Activated CD8-positive, alpha-beta memory T cell treated with anti-CD3 and anti-CD28 coated beads, Interleukin-2, amount 10 ng/mL, durations not matched to agents 7 days and 5 days (primary cell): ENCODE measurements at regions not wholly inside any gene's neighbourhood (a gene's known extent, or its start where the extent isn't known, plus 50 kb on each side); places are given as distances from the start of the nearest gene placed in this dataset.

Experiments
- ATAC-seq: fragments of 150-1000 bp; cut with Tn5 transposase; one replicate; pipeline ENCODE4 v1.10.0; 2021; ENCODE audit warnings: moderate library complexity
- CTCF ChIA-PET: fragments of 350-600 bp; sonication (Branson Sonifier 250); formaldehyde crosslinking; loops from one replicate; lab custom pipeline; 2021; ENCODE audit warnings: antibody characterized with exemption; lab: Charles Lee
- DNase-seq: peaks from one replicate; pipeline ENCODE4 v3.0.0-alpha.2; 2020
- H3K27ac Mint-ChIP-seq: one replicate; pipeline ENCODE4 v1.8.0; 2021; ENCODE audit warnings: mild to moderate bottlenecking, mixed read lengths
- H3K27me3 Mint-ChIP-seq: one replicate; pipeline ENCODE4 v1.8.0; 2021; ENCODE audit warnings: mixed read lengths
- H3K36me3 Mint-ChIP-seq: one replicate; pipeline ENCODE4 v1.8.0; 2021; ENCODE audit warnings: mild to moderate bottlenecking, mixed read lengths
- H3K4me1 Mint-ChIP-seq: one replicate; pipeline ENCODE4 v1.8.0; 2021; ENCODE audit warnings: mixed read lengths
- H3K4me3 Mint-ChIP-seq: one replicate; pipeline ENCODE4 v1.8.0; 2021; ENCODE audit warnings: mild to moderate bottlenecking, moderate library complexity, mixed read lengths
- H3K9me3 Mint-ChIP-seq: one replicate; pipeline ENCODE4 v1.8.0; 2022; ENCODE audit warnings: low read depth, mixed read lengths

GRCh38 chr6:98636941-98637340, 197.4 kb upstream of the POU3F2 start:
- Mint-ChIP-seq H3K4me3 (no peak overlapping the region), H3K36me3 (no peaks in the 10 kb centered on the region), H3K4me1 (no peaks in the 10 kb centered on the region), H3K27ac (no peak overlapping the region), H3K27me3 (peaks cover 3% of the 10 kb centered on the region), H3K9me3 (no peaks in the 10 kb centered on the region)
- DNase-seq: no peak
- CTCF ChIA-PET: no interaction called here
- ATAC-seq: no peak

DNA sequence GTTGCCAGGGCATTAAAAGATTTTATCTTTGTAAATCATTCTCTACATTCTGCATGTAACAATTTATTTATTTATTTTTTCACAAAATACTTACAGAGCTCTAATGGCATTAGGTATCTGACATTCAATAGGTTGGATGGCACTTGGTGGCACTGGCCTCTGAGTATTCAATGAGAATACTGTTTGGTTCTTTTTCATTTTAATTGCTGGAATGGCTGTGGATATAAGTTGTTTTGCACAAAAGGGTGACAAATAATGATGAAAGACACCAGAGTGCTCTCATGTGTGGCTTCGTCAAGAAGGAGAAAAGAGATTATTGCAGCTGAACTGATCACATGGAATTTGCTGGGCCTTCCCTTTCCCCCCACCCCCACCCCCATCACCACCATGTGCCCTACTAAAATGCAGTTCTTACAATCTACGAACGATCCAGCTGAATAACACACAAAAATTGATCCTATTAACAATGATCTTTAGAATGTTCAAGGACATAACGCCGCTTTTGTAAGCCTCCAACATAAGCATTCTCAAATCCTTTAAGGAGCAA, 195.2 kb upstream of the POU3F2 start:
- CTCF ChIA-PET: no interaction called here
- peaks cover 3% of the 10 kb centered on the region for H3K27me3 Mint-ChIP-seq
- DNase-seq: no peak

GRCh38 chr6:98640366-98640765, 194.0 kb upstream of the POU3F2 start:
- H3K9me3 Mint-ChIP-seq: no peaks in the 10 kb centered on the region

More for the DNA sequence above, 195.2 kb upstream of the POU3F2 start:
- no peak for ATAC-seq
- no peaks in the 10 kb centered on the region for H3K36me3 Mint-ChIP-seq
- no peaks in the 10 kb centered on the region for H3K9me3 Mint-ChIP-seq
- H3K27ac Mint-ChIP-seq: no peak overlapping the region
- no peak overlapping the region for H3K4me3 Mint-ChIP-seq
- H3K4me1 Mint-ChIP-seq: no peaks in the 10 kb centered on the region

GRCh38 chr6:98641949-98642719, 192.2 kb upstream of the POU3F2 start:
- Mint-ChIP-seq H3K36me3 (no peaks in the 10 kb centered on the region), H3K4me1 (no peaks in the 10 kb centered on the region), H3K27ac (no peak overlapping the region), H3K4me3 (no peak overlapping the region), H3K9me3 (no peaks in the 10 kb centered on the region), H3K27me3 (peaks cover 3% of the 10 kb centered on the region)
- no peak for ATAC-seq
- CTCF ChIA-PET: no interaction called here
- DNase-seq: no peak

More at GRCh38 chr6:98640366-98640765, 194.0 kb upstream of the POU3F2 start:
- no peak for DNase-seq
- ATAC-seq: no peak
- CTCF ChIA-PET: no interaction called here
- H3K4me1 Mint-ChIP-seq: no peaks in the 10 kb centered on the region
- H3K4me3 Mint-ChIP-seq: no peak overlapping the region
- no peaks in the 10 kb centered on the region for H3K36me3 Mint-ChIP-seq
- no peak overlapping the region for H3K27ac Mint-ChIP-seq
- peaks cover 3% of the 10 kb centered on the region for H3K27me3 Mint-ChIP-seq

GRCh38 chr6:98644063-98644462, 190.3 kb upstream of the POU3F2 start:
- ATAC-seq: no peak
- CTCF ChIA-PET: no interaction called here
- peaks cover 3% of the 10 kb centered on the region for H3K27me3 Mint-ChIP-seq
- no peak for DNase-seq
- no peaks in the 10 kb centered on the region for H3K9me3 Mint-ChIP-seq
- H3K27ac Mint-ChIP-seq: no peak overlapping the region
- no peaks in the 10 kb centered on the region for H3K4me1 Mint-ChIP-seq
- H3K4me3 Mint-ChIP-seq: no peak overlapping the region
- H3K36me3 Mint-ChIP-seq: no peaks in the 10 kb centered on the region

DNA sequence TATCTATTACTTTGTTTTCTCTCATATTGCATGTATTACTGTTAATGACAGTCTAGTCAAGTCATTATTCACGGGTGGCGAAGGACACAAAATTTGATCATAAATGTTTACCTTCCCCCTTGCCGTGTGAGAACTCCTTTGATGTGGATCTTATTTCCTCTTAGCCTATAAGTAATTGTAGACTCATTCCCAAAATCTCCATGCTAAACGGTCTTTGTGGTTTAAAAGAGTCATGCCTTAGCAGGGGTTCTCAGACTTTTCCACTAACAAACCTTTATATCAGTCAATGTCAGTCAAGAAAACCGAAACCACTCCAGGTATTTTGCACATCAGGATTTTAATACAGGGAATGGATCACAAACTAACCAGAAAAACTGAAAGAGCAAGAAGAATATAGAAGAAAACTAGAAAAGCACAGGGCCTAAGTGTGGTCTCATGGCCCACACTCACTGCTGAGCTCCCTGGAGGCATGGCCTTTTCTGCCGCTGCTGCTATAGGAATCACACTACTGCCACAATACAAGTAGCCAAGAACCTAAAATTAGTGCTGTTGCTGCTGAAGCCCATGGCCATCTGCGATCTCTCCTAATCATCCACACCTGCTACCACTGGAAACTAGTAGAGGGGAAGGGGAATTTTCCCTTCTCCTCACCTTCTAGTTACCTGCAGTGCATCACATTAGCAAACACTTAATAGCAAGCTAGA, 186.0 kb upstream of the POU3F2 start:
- Mint-ChIP-seq H3K4me1 (no peaks in the 10 kb centered on the region), H3K36me3 (no peaks in the 10 kb centered on the region), H3K27ac (no peak overlapping the region), H3K9me3 (no peaks in the 10 kb centered on the region), H3K4me3 (no peak overlapping the region), H3K27me3 (no peaks in the 10 kb centered on the region)
- CTCF ChIA-PET: no interaction called here
- no peak for DNase-seq
- no peak for ATAC-seq

- Mint-ChIP-seq H3K4me1 (no peaks in the 10 kb centered on the region), H3K4me3 (no peak overlapping the region), H3K9me3 (no peaks in the 10 kb centered on the region), H3K36me3 (no peaks in the 10 kb centered on the region), H3K27ac (no peak overlapping the region), H3K27me3 (no peaks in the 10 kb centered on the region)
- ATAC-seq: no peak
- DNase-seq: no peak
- CTCF ChIA-PET: no interaction called here
Observed at GRCh38 chr6:98650941-98651340, 183.4 kb upstream of the POU3F2 start.

DNA sequence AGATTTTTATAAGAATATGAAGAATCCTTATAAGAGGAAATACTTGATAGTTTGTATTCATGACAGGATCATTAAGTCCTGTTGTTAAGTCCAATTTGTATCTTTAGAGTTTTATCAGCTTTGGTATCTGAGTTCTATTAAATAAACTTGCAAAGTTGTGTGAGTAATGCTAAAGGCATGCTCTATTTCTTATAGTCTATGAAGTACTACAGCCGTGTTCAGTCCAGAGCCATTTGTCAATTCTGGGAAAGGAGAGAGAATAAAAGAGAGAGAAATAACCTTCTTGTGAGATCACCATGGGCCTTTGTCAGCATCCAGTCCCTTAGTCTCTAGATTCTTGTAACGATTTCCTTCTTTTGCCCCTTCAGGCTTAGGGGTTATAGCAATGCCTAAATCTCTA, 181.2 kb upstream of the POU3F2 start:
- CTCF ChIA-PET: no interaction called here
- no peak for ATAC-seq

DNA sequence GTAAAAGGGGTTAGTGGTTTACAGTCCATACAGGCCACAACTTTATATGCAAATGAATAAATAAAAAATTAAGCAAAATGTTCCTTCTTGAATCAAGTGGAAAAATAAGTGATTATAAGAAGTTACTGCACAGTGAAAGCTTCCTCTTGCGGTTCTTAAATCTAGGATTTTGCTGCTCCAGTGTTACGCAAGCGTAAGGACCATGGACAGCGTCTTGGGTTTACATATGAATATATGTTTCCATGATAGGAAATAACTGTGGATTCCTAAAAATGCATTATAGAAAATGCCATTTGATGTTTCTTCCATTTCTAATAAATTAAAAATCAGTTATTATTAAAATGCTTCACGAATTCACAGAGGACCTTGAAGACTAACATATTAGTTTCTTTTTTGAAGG, 176.6 kb upstream of the POU3F2 start:
- Mint-ChIP-seq H3K27ac (no peak overlapping the region), H3K4me1 (no peaks in the 10 kb centered on the region), H3K27me3 (no peaks in the 10 kb centered on the region), H3K4me3 (no peak overlapping the region), H3K36me3 (no peaks in the 10 kb centered on the region), H3K9me3 (no peaks in the 10 kb centered on the region)
- CTCF ChIA-PET: no interaction called here
- DNase-seq: peak; percentile 42
- no peak for ATAC-seq

More for the DNA sequence above, 181.2 kb upstream of the POU3F2 start:
- Mint-ChIP-seq H3K27me3 (no peaks in the 10 kb centered on the region), H3K36me3 (no peaks in the 10 kb centered on the region), H3K27ac (no peak overlapping the region), H3K4me1 (no peaks in the 10 kb centered on the region), H3K4me3 (no peak overlapping the region), H3K9me3 (no peaks in the 10 kb centered on the region)
- no peak for DNase-seq

GRCh38 chr6:98669371-98669770, 165.0 kb upstream of the POU3F2 start:
- no peak overlapping the region for H3K27ac Mint-ChIP-seq
- H3K9me3 Mint-ChIP-seq: no peaks in the 10 kb centered on the region
- ATAC-seq (no peak), DNase-seq (no peak)
- H3K27me3 Mint-ChIP-seq: no peaks in the 10 kb centered on the region
- CTCF ChIA-PET: no interaction called here
- H3K4me1 Mint-ChIP-seq: no peaks in the 10 kb centered on the region
- no peaks in the 10 kb centered on the region for H3K36me3 Mint-ChIP-seq
- H3K4me3 Mint-ChIP-seq: no peak overlapping the region

DNA sequence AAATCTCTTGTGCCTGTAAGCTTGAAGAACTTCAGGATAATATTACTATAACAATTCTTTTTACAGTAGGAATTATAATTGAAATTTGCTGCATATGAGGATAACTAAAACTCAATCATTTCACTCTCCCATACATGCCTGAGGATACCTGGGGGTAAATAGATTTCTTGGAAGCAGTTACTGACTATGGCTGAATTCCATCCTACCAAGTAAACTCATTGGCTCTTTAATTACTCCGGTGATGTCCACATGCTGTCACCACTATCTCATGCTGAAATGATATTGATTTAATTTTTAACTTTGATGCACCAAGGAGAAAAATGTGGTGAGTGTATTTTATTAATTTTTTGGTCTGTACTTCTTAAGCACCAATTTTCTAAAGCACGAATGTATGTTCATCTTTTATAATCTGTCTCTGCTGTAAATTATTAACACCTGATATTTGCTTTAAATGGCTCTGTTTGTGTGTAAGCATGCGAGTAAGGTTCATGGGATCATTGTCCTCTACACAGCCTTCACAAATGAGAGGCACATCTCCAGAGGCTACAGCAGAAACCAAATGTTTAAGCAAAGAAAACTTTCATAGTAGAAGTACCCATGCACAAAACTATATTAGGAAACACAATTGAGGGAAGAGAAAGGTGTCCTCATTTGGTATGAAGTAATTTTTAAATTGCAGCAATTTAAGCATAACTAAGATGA, 164.2 kb upstream of the POU3F2 start:
- Mint-ChIP-seq H3K9me3 (no peaks in the 10 kb centered on the region), H3K27me3 (no peaks in the 10 kb centered on the region), H3K4me3 (no peak overlapping the region), H3K27ac (no peak overlapping the region), H3K36me3 (no peaks in the 10 kb centered on the region), H3K4me1 (no peaks in the 10 kb centered on the region)
- ATAC-seq (no peak), DNase-seq (no peak)
- CTCF ChIA-PET: no interaction called here

DNA sequence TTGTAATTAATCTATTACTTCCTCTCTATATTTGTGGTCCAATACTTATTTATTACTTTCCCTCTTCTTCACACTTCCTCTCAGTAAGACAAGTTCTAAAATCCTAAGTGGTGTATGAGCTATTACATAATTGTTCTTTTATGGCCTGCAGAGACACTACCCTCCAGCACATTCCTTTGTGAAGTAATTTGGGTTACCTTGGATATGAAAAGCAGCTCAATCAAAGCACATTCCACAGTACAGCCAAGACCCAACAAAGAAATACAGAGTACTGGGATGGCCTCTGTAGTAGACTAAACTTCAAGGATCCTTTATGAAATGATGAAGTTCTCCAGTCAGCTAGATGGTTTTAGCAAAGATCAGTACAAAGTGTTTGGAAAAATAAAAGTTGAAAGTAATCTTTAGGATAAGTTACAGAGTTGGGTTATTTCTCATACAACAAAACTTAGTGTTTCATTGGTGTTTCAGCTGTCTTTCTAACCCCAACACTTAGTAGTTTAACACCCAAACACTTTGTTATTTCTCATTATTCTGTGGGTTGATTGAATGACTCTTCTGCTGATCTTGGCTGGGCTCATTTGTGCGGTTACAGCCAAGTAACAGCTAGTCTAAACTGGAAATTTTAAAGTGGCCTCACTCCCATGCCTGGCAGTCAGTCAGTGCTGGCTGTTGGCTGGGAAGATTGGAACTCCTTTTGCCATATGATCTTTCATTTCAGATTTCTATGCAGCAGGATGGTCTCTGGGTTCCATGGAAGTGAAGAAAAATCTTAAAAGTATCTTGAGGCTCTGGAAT, 161.5 kb upstream of the POU3F2 start:
- ATAC-seq: no peak
- Mint-ChIP-seq H3K27me3 (no peaks in the 10 kb centered on the region), H3K4me3 (no peak overlapping the region), H3K9me3 (no peaks in the 10 kb centered on the region), H3K36me3 (no peaks in the 10 kb centered on the region), H3K27ac (no peak overlapping the region), H3K4me1 (no peaks in the 10 kb centered on the region)
- DNase-seq: no peak
- CTCF ChIA-PET: no interaction called here

DNA sequence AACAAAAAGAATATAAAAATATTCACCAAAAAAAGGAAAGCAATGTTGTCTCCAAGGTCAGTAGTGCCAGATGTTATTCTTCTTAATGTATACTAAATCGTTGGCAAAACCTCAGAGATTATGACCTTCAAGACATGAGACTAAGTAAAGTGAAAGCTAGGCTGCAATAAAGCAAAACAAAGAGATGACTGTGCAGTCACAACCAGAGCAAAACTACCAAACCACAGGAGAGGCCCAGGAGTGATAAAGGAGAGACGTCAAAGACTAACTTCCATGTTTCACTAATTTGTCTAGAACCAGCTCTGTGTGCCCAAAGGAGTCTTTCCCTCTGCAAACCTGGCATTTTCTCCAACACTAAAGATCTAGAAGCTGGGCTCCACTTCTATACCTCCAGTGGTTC, 155.9 kb upstream of the POU3F2 start:
- Mint-ChIP-seq H3K4me3 (no peak overlapping the region), H3K36me3 (no peaks in the 10 kb centered on the region), H3K27ac (no peak overlapping the region), H3K9me3 (no peaks in the 10 kb centered on the region), H3K4me1 (no peaks in the 10 kb centered on the region), H3K27me3 (no peaks in the 10 kb centered on the region)
- ATAC-seq (no peak), DNase-seq (no peak)
- CTCF ChIA-PET: no interaction called here
